ENCODE measurements at regions not wholly inside any gene's neighbourhood (a gene's known extent, or its start where the extent isn't known, plus 50 kb on each side); places are given as distances from the start of the nearest gene placed in this dataset.

DNA sequence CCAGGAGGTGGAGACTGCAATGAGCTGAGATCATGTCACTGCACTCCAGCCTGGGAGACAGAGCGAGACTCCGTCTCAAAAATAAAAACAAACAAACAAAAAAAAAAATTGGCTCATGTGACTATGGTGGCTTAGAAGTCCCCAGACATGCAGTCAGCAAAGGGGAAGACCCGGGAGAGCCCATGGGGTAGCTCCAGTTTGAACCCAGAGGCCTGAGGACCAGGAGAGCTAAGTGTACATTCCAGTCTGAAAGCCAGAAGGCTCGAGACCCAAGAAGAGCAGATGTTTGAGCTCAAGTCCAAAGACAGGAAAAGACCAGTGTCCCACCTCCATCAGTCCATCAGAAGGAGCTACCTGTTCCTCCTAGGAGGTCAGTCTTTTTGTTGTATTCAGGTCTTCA is 175.2 kb downstream of the TSHZ3 start:
- TF ChIP-seq EP300 (IDR thresholded peaks at IDR 0.05) (no peak), POLR2AphosphoS5 (IDR thresholded peaks at IDR 0.05) (no peak), POLR2A (IDR thresholded peaks at IDR 0.05) (no peak)
- TF ChIP-seq, protein P1, sequence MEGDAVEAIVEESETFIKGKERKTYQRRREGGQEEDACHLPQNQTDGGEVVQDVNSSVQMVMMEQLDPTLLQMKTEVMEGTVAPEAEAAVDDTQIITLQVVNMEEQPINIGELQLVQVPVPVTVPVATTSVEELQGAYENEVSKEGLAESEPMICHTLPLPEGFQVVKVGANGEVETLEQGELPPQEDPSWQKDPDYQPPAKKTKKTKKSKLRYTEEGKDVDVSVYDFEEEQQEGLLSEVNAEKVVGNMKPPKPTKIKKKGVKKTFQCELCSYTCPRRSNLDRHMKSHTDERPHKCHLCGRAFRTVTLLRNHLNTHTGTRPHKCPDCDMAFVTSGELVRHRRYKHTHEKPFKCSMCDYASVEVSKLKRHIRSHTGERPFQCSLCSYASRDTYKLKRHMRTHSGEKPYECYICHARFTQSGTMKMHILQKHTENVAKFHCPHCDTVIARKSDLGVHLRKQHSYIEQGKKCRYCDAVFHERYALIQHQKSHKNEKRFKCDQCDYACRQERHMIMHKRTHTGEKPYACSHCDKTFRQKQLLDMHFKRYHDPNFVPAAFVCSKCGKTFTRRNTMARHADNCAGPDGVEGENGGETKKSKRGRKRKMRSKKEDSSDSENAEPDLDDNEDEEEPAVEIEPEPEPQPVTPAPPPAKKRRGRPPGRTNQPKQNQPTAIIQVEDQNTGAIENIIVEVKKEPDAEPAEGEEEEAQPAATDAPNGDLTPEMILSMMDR (IDR thresholded peaks at IDR 0.05) = no peak
- peaks cover 4% of the 10 kb centered on the region for H3K27me3 ChIP-seq
- no peak overlapping the region for H3K27ac ChIP-seq
- H3K4me3 ChIP-seq = no peak overlapping the region
- no peaks in the 10 kb centered on the region for H3K9me3 ChIP-seq
- no peaks in the 10 kb centered on the region for H3K4me1 ChIP-seq
- ATAC-seq = no peak
- H3K36me3 ChIP-seq = no peaks in the 10 kb centered on the region
- WGBS, 2 donors (ENCODE audit: low coverage in 1 of 2) = 71 to 76% methylated on average over 4 of the region's 4 CpGs

DNA sequence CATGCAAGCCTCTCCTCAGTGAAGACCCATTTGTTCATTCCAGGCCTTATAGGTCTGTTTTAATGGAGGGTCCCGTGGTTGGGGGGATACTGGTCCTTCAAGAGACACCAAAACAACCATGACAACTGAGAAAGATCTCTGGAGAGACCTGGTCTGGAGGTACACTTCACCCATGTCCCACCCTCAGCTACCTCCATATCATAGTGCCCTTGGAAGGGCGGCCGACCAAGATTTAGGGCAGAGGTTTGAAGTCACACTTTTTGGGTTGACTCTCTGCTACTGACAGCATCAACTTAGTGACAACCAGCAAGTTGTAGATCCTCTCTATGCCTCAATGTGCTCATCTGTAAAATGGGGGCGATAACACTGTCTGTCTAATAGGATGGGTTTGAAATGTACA is 177.3 kb downstream of the TSHZ3 start:
- Histone ChIP-seq H3K36me3 (no peaks in the 10 kb centered on the region), H3K4me3 (no peak overlapping the region), H3K27ac (no peak overlapping the region), H3K4me1 (no peaks in the 10 kb centered on the region), H3K27me3 (peaks cover 3% of the 10 kb centered on the region), H3K9me3 (no peaks in the 10 kb centered on the region)
- 83 to 100% methylated on average over 1 to 2 of the region's 4 CpGs for WGBS, 2 donors (ENCODE audit: low coverage in 1 of 2)
- TF ChIP-seq POLR2AphosphoS5 (IDR thresholded peaks at IDR 0.05) (no peak), EP300 (IDR thresholded peaks at IDR 0.05) (no peak), POLR2A (IDR thresholded peaks at IDR 0.05) (no peak)
- TF ChIP-seq, protein P1 (IDR thresholded peaks at IDR 0.05) = no peak
- no peak for ATAC-seq

DNA sequence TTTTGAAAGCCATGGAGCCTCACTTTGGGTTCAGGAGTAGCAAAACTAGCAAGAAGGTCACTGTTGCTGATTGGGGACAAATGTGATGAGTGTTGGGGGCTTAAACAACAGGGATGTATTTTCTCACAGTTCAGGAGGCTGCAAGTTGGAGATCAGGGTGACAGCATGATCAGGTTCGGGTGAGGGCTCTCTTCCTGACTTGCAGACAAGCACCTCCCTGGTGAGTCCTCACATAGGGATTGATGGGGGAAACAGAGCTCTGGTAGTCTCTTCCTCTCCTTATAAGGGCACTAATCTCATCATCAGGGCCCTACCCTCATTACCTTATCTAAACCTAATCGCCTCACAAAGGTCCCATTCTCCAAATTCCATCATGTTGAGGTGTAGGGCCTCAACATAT is 179.2 kb downstream of the TSHZ3 start:
- H3K9me3 ChIP-seq = no peaks in the 10 kb centered on the region
- no peak overlapping the region for H3K27ac ChIP-seq
- H3K36me3 ChIP-seq = no peaks in the 10 kb centered on the region
- no peaks in the 10 kb centered on the region for H3K4me1 ChIP-seq
- TF ChIP-seq EP300 (IDR thresholded peaks at IDR 0.05) (no peak), POLR2A (IDR thresholded peaks at IDR 0.05) (no peak), POLR2AphosphoS5 (IDR thresholded peaks at IDR 0.05) (no peak)
- TF ChIP-seq, protein P1 (IDR thresholded peaks at IDR 0.05) = no peak
- no peak overlapping the region for H3K4me3 ChIP-seq
- 85% methylated on average over 2 of the region's 2 CpGs; no CpG with 5 or more reads in 1 of the 2 donors for WGBS, 2 donors (ENCODE audit: low coverage in 1 of 2)
- peaks cover under 1% of the 10 kb centered on the region for H3K27me3 ChIP-seq
- no peak for ATAC-seq

GRCh38 chr19:31168106-31168625 is 181.1 kb downstream of the TSHZ3 start:
- ATAC-seq = no peak
- TF ChIP-seq POLR2AphosphoS5 (IDR thresholded peaks at IDR 0.05) = no peak
- TF ChIP-seq EP300 (IDR thresholded peaks at IDR 0.05) = no peak
- TF ChIP-seq, protein P1 (IDR thresholded peaks at IDR 0.05) = no peak
- no peak for TF ChIP-seq POLR2A (IDR thresholded peaks at IDR 0.05)
- WGBS, 2 donors (ENCODE audit: low coverage in 1 of 2) = 71 to 80% methylated on average over 7 to 8 of the region's 8 CpGs
- Histone ChIP-seq H3K36me3 (no peaks in the 10 kb centered on the region), H3K4me3 (no peak overlapping the region), H3K9me3 (no peaks in the 10 kb centered on the region), H3K4me1 (no peaks in the 10 kb centered on the region), H3K27me3 (peaks cover 8% of the 10 kb centered on the region), H3K27ac (no peak overlapping the region)

- Histone ChIP-seq H3K4me1 (no peaks in the 10 kb centered on the region), H3K9me3 (no peaks in the 10 kb centered on the region), H3K36me3 (no peaks in the 10 kb centered on the region), H3K27ac (no peak overlapping the region), H3K27me3 (peaks cover 8% of the 10 kb centered on the region), H3K4me3 (no peak overlapping the region)
- TF ChIP-seq POLR2A (IDR thresholded peaks at IDR 0.05) = no peak
- 39 to 65% methylated on average over 8 of the region's 8 CpGs for WGBS, 2 donors (ENCODE audit: low coverage in 1 of 2)
- no peak for ATAC-seq
These were observed 181.5 kb downstream of the TSHZ3 start for GRCh38 chr19:31167690-31168089.

All from gastroesophageal sphincter (tissue), 4 donors.